ENCODE measurements at regions not wholly inside any gene's neighbourhood (a gene's known extent, or its start where the extent isn't known, plus 50 kb on each side); places are given as distances from the start of the nearest gene placed in this dataset.

GRCh38 chr2:156019341-156019740 is 313.2 kb downstream of the NR4A2 start:
- no peak for DNase-seq
- H2AFZ ChIP-seq (ENCODE audit: low read length): no peak overlapping the region
- no peak overlapping the region for H4K5ac ChIP-seq (ENCODE audit: insufficient read length, low read depth, low read length)
- H3K4ac ChIP-seq (ENCODE audit: low read depth, low read length): no peak overlapping the region
- no peak overlapping the region for H3K18ac ChIP-seq (ENCODE audit: insufficient read length, low read depth, low read length)
- Mint-ChIP-seq H3K27ac (no peak overlapping the region), H3K36me3 (ENCODE audit: insufficient read depth in 1 of 3, low read depth in 3 of 3) (no peaks in the 10 kb centered on the region), H3K27me3 (ENCODE audit: low read depth) (no peaks in the 10 kb centered on the region), H3K9me3 (no peaks in the 10 kb centered on the region), H3K4me1 (peaks cover 7% of the 10 kb centered on the region in 2 experiments), H3K4me3 (no peak overlapping the region)
- no peak overlapping the region for H4K91ac ChIP-seq (ENCODE audit: insufficient read length, low read depth, low read length)
- no peak overlapping the region for H2BK120ac ChIP-seq (ENCODE audit: low read depth, low read length, poor library complexity, severe bottlenecking)
- no peaks in the 10 kb centered on the region for H3K79me2 ChIP-seq (ENCODE audit: insufficient read depth, low read length)
- no peak overlapping the region for H3K56ac ChIP-seq (ENCODE audit: insufficient read length, low read depth, low read length)
- no peaks in the 10 kb centered on the region for H3K9me3 ChIP-seq (ENCODE audit: control insufficient read depth, low read depth, low read length)
- no peaks in the 10 kb centered on the region for H3K27me3 ChIP-seq (ENCODE audit: insufficient read depth, low read length)
- no peak overlapping the region for H4K8ac ChIP-seq (replicated peaks; ENCODE audit: insufficient read length, low read depth, low read length)
- no peaks in the 10 kb centered on the region for H3K79me1 ChIP-seq (ENCODE audit: insufficient read depth, low read depth, low read length, poor library complexity, severe bottlenecking)
- no peak overlapping the region for H3T11ph ChIP-seq (ENCODE audit: low read length)
- H3K4me2 ChIP-seq (ENCODE audit: insufficient read depth, insufficient read length, low read length): no peak overlapping the region
- TF ChIP-seq CTCF (conservative IDR thresholded peaks at IDR 0.05): no peak
- H4K20me1 ChIP-seq (ENCODE audit: control insufficient read depth, insufficient read depth, insufficient read length): no peaks in the 10 kb centered on the region
- H3K27ac ChIP-seq (ENCODE audit: insufficient read length, low read depth, low read length): no peak overlapping the region
- H3K23ac ChIP-seq (ENCODE audit: insufficient read length, low read depth, low read length): no peak overlapping the region
- H2BK5ac ChIP-seq (ENCODE audit: insufficient read length, low read length): no peak overlapping the region
- no CpG with 5 or more reads among the region's 2 CpGs for WGBS (ENCODE audit: extremely low coverage, insufficient read length, low lambda C conversion rate)
- H2BK12ac ChIP-seq (ENCODE audit: insufficient read length, low read depth, low read length): no peak overlapping the region
- no peak overlapping the region for H3K14ac ChIP-seq (ENCODE audit: insufficient read depth, low read length)
- no peak overlapping the region for H2AK5ac ChIP-seq (ENCODE audit: insufficient read length, low read length)
- no peak overlapping the region for H2BK20ac ChIP-seq (ENCODE audit: low read depth, low read length, poor library complexity, severe bottlenecking)
- H2BK15ac ChIP-seq (ENCODE audit: low read depth, low read length): no peak overlapping the region
- peaks cover 2% of the 10 kb centered on the region; the same call in 1 of the 2 replicates for H3K4me1 ChIP-seq (ENCODE audit: insufficient read depth, low read length)
- H3K23me2 ChIP-seq (ENCODE audit: insufficient read length, low read depth, low read length, poor library complexity, severe bottlenecking): no peaks in the 10 kb centered on the region
- no peak overlapping the region for H3K9ac ChIP-seq (ENCODE audit: extremely low read depth, insufficient read length, low read length)

Data from H9 (cell line).